GM12864 (cell line): ENCODE measurements at regions not wholly inside any gene's neighbourhood (a gene's known extent, or its start where the extent isn't known, plus 50 kb on each side); places are given as distances from the start of the nearest gene placed in this dataset.

Experiments
- DNase-seq: peaks from one replicate; pipeline ENCODE4 v3.0.0-alpha.2; 2011; ENCODE audit warnings: low read depth
- H3K4me3 ChIP-seq: 2 replicates; pipeline ENCODE4 v1.5.1; 2011; ENCODE audit warnings: mild to moderate bottlenecking, low read depth, low read length, control low read depth
- TF ChIP-seq, protein P1 (sequence below): IDR thresholded peaks from 2 replicates; pipeline ENCODE4 v1.5.1; 2011; ENCODE audit warnings: low read depth, mild to moderate bottlenecking, moderate library complexity, low read length, control low read depth, inconsistent platforms; ENCODE audit errors: missing control alignments

DNA sequence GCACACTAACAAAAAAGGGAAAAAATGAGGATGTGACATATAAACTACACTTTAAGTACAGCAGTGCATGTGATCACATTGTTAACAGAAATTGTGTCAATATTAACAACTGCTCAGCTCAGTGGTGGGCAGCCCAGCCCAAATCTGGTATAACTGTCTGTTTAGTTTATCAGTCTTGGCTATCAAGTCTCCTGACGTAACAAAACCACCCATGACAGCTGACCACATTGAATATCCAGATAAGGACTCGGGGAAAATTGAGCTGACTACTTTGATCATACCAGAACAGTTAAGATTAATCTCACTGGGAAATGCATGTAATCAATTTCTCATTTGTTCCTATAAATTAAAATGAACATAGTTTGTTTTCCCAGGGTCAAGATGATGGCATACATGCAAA, 396.6 kb downstream of the SNAPC1 start:
- DNase-seq: no peak
- TF ChIP-seq, protein P1, sequence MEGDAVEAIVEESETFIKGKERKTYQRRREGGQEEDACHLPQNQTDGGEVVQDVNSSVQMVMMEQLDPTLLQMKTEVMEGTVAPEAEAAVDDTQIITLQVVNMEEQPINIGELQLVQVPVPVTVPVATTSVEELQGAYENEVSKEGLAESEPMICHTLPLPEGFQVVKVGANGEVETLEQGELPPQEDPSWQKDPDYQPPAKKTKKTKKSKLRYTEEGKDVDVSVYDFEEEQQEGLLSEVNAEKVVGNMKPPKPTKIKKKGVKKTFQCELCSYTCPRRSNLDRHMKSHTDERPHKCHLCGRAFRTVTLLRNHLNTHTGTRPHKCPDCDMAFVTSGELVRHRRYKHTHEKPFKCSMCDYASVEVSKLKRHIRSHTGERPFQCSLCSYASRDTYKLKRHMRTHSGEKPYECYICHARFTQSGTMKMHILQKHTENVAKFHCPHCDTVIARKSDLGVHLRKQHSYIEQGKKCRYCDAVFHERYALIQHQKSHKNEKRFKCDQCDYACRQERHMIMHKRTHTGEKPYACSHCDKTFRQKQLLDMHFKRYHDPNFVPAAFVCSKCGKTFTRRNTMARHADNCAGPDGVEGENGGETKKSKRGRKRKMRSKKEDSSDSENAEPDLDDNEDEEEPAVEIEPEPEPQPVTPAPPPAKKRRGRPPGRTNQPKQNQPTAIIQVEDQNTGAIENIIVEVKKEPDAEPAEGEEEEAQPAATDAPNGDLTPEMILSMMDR: no peak
- H3K4me3 ChIP-seq: no peak overlapping the region

DNA sequence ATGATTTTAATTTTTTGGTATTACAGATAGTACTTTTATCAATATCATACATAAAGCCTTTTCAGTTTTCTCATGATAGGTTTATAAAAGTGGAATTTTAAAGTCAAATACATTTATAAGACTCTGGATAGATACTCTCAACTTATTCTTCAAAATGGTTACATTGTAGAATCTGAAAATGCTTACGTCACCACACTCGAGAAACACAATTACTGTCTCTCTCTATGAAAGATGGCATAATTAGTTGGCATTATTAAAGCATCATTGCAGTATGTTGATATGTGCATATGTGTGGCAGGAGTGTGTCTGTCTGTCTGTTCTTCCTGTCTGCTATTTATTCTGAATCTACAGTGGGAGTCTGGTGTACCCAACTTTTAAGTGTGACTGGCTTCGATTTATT, 397.1 kb downstream of the SNAPC1 start:
- TF ChIP-seq, protein P1: no peak
- H3K4me3 ChIP-seq: no peak overlapping the region
- no peak for DNase-seq

DNA sequence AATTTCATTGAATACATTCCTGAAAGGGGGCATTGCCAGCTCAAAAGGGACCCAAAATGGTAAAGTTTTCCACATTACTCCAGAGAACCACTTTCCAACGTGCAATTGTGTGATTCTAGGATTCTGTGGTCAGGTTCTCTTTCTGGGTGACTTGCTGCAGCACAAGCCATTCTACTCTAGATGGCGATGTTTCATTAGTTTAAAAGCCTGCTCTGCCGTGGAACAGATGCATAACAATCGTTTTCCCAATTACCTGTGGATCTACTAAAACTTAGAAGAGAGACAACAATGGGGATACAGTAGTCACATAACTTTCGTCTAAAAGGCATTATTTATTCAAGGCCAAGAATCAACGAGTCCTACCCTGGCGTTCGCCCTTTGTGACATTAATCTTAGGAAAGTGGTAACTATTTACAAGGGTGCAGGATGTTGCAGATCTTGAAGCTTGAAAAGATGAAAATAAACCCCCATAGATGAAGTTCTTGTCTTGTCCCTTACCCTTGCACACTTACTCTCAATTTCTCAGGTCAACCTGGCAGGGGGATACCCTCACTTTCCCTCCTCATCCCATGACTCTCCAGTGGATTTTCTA, 400.9 kb downstream of the SNAPC1 start:
- TF ChIP-seq, protein P1: peak; percentile 74
- H3K4me3 ChIP-seq: no peak overlapping the region
- peak; percentile 1 for DNase-seq

DNA sequence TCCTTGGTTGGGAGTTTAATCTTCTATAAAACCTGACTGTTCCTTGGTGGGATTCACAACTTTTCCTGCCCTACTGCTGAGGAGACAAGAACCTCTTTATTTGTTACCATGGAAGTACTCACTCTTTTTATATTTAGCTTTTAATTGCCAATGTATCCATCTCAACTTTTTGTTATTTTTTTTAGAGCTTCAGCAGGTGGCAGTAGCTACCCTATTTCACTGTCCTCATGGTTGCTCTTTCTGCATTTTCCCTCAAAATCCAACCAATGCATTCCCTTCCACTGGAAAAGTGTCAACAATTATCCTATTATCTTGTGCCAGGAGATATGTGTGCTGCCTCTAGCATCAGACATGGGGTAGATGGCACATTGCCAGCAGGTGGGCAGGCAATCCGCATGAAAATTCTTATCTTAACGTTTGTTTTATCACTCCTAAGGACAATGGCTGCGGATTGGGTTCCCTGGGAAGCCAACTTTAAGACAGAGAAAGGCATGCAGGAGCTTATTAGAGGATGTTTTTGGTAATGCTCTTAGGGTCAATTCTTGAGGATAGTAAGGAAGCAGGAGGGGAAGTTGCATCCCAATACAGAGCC, 406.4 kb downstream of the SNAPC1 start:
- TF ChIP-seq, protein P1: no peak
- DNase-seq: no peak
- no peak overlapping the region for H3K4me3 ChIP-seq

DNA sequence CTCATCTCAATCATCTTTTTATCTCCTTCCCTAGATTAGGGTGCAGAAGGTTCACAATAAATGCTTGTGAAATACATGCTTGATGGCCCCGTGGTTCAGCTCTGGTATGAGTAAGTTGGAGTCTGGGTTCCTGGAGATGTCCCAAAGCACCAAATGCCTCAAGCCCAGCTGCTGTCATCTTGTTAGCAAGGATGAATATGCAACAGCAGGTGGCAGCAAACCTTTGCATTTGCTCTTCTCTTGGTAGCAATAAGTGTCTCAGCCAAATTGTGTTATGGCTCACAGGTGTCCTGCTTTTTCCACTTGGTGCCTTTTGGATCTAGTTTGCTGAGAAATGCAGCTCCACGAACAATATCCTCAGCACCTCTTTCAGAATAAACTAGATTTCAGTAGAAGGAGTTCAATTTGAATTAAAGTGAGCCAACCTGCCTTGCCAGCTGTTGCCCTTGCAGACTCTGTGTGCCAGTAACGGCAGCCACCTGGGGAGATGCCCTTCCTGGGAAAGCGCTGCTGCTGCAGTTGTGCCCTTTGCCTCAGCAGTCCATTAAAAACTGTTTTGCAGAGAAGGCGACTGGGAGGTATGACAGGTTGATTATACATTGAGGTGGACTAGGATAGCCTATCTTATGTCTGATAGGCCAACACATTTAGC, 417.3 kb downstream of the SNAPC1 start:
- TF ChIP-seq, protein P1: peak; percentile 64
- no peak overlapping the region for H3K4me3 ChIP-seq
- DNase-seq: peak; percentile 30

DNA sequence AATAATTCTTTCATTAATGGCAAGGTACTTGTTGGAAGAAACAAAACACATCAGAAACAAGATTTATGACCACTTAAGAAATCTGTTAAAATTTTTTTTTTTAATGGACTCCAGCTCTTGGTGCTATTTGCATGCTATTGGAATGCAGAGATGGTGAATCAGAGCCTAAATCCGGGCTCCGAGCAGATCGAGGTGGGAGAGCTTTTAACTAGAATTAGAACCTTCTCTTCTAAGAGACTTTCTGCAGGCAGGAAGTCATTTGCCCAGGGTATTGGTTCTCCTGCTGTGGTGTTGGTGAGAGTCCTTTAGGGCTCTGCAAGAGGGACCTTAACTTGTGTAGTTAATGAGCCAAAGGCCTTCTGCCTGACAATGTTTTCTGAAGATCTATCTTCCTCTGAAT, 419.4 kb downstream of the SNAPC1 start:
- no peak for DNase-seq
- TF ChIP-seq, protein P1: no peak
- H3K4me3 ChIP-seq: no peak overlapping the region
